T-helper 2 cell treated with Interferon-gamma antibody and Interleukin-4, amounts not matched to agents 5 μg/mL and 100 μg/mL, for 36 hours (primary cell): ENCODE measurements at regions not wholly inside any gene's neighbourhood (a gene's known extent, or its start where the extent isn't known, plus 50 kb on each side); places are given as distances from the start of the nearest gene placed in this dataset.

Source experiments
- DNase-seq: peaks from one replicate; pipeline ENCODE4 v3.0.0; 2021; ENCODE audit warnings: low spot score
- H3K27ac Mint-ChIP-seq: one replicate; pipeline ENCODE4 v1.8.0; 2021; ENCODE audit warnings: mild to moderate bottlenecking, mixed read lengths
- H3K27me3 Mint-ChIP-seq: one replicate; pipeline ENCODE4 v1.8.0; 2021; ENCODE audit warnings: low read depth, mixed read lengths
- H3K36me3 Mint-ChIP-seq: one replicate; pipeline ENCODE4 v1.8.0; 2021; ENCODE audit warnings: low read depth, mixed read lengths
- H3K4me1 Mint-ChIP-seq: one replicate; pipeline ENCODE4 v1.8.0; 2021; ENCODE audit warnings: low read depth, mixed read lengths
- H3K4me3 Mint-ChIP-seq: one replicate; pipeline ENCODE4 v1.8.0; 2022; ENCODE audit warnings: mild to moderate bottlenecking, moderate library complexity, mixed read lengths
- H3K9me3 Mint-ChIP-seq: one replicate; pipeline ENCODE4 v1.8.0; 2021; ENCODE audit warnings: mixed read lengths

GRCh38 chr14:29454026-29454693, 473.5 kb downstream of the PRKD1 start:
- Mint-ChIP-seq H3K4me3 (no peak overlapping the region), H3K36me3 (no peaks in the 10 kb centered on the region), H3K27ac (no peak overlapping the region), H3K27me3 (no peaks in the 10 kb centered on the region), H3K9me3 (peaks cover 33% of the 10 kb centered on the region), H3K4me1 (no peaks in the 10 kb centered on the region)
- no peak for DNase-seq

GRCh38 chr14:29458547-29458946, 469.1 kb downstream of the PRKD1 start:
- no peaks in the 10 kb centered on the region for H3K36me3 Mint-ChIP-seq
- no peak overlapping the region for H3K4me3 Mint-ChIP-seq
- H3K4me1 Mint-ChIP-seq, result no peaks in the 10 kb centered on the region
- peaks cover 20% of the 10 kb centered on the region for H3K9me3 Mint-ChIP-seq
- no peaks in the 10 kb centered on the region for H3K27me3 Mint-ChIP-seq
- H3K27ac Mint-ChIP-seq, result no peak overlapping the region
- DNase-seq, result no peak

GRCh38 chr14:29459531-29459930, 468.1 kb downstream of the PRKD1 start:
- no peak overlapping the region for H3K4me3 Mint-ChIP-seq
- no peak for DNase-seq
- no peak overlapping the region for H3K27ac Mint-ChIP-seq
- peaks cover 22% of the 10 kb centered on the region for H3K9me3 Mint-ChIP-seq
- no peaks in the 10 kb centered on the region for H3K4me1 Mint-ChIP-seq
- no peaks in the 10 kb centered on the region for H3K36me3 Mint-ChIP-seq
- no peaks in the 10 kb centered on the region for H3K27me3 Mint-ChIP-seq

GRCh38 chr14:29459969-29460560, 467.6 kb downstream of the PRKD1 start:
- Mint-ChIP-seq H3K36me3 (no peaks in the 10 kb centered on the region), H3K4me1 (no peaks in the 10 kb centered on the region), H3K4me3 (no peak overlapping the region), H3K27ac (no peak overlapping the region), H3K27me3 (no peaks in the 10 kb centered on the region), H3K9me3 (peaks cover 18% of the 10 kb centered on the region)
- no peak for DNase-seq

- no peaks in the 10 kb centered on the region for H3K27me3 Mint-ChIP-seq
- no peak overlapping the region for H3K27ac Mint-ChIP-seq
- H3K4me3 Mint-ChIP-seq, result no peak overlapping the region
- H3K36me3 Mint-ChIP-seq, result no peaks in the 10 kb centered on the region
- no peak for DNase-seq
- peaks cover 16% of the 10 kb centered on the region for H3K9me3 Mint-ChIP-seq
- no peaks in the 10 kb centered on the region for H3K4me1 Mint-ChIP-seq
These were observed 466.5 kb downstream of the PRKD1 start for GRCh38 chr14:29461101-29461500.

DNA sequence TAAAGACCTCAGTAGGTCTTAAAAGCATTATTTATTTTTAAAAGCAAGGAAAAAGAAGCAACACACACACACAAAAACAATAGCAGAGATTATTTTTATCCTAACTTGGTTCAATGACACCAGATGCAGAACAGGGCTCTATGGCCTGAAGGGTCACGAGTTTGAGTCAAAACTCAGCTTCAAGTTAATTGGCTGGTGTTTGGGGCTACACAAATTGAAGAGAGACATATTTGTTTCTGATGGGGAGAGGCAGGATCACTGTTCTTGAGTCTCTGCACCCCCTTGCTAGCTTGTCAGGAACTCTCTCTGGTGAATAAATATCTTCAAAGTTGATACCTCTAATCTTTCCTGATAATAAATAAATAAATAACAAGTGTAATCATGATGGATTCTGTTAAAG, 466.1 kb downstream of the PRKD1 start:
- H3K9me3 Mint-ChIP-seq, result peaks cover 12% of the 10 kb centered on the region
- no peaks in the 10 kb centered on the region for H3K36me3 Mint-ChIP-seq
- H3K27me3 Mint-ChIP-seq, result no peaks in the 10 kb centered on the region
- H3K4me3 Mint-ChIP-seq, result no peak overlapping the region
- DNase-seq, result no peak
- H3K4me1 Mint-ChIP-seq, result no peaks in the 10 kb centered on the region
- H3K27ac Mint-ChIP-seq, result no peak overlapping the region

GRCh38 chr14:29462321-29462720, 465.3 kb downstream of the PRKD1 start:
- H3K4me3 Mint-ChIP-seq, result no peak overlapping the region
- no peaks in the 10 kb centered on the region for H3K27me3 Mint-ChIP-seq
- H3K36me3 Mint-ChIP-seq, result no peaks in the 10 kb centered on the region
- H3K27ac Mint-ChIP-seq, result no peak overlapping the region
- H3K9me3 Mint-ChIP-seq, result peaks cover 11% of the 10 kb centered on the region
- H3K4me1 Mint-ChIP-seq, result no peaks in the 10 kb centered on the region
- DNase-seq, result no peak

DNA sequence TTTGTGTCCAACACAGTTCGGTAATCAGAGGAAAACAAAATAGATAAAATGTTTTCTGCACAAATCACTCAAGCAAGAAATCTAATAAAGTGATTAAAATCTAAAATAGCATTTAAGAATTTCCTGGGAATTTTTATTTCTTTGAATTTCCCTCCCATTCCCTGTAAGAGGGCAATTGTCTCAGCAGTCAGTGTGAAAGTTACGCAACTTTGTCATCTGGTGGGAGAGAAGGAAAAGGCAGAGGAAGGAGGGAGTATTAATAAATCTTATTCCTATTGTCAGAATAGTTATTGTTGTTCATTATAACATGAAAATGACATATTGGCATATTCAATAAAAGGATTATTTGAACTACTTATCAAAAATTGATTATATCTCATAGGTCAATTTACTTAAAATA, 464.9 kb downstream of the PRKD1 start:
- H3K4me3 Mint-ChIP-seq, result no peak overlapping the region
- DNase-seq, result no peak
- H3K36me3 Mint-ChIP-seq, result no peaks in the 10 kb centered on the region
- no peak overlapping the region for H3K27ac Mint-ChIP-seq
- H3K27me3 Mint-ChIP-seq, result no peaks in the 10 kb centered on the region
- H3K4me1 Mint-ChIP-seq, result no peaks in the 10 kb centered on the region
- H3K9me3 Mint-ChIP-seq, result peaks cover 13% of the 10 kb centered on the region

DNA sequence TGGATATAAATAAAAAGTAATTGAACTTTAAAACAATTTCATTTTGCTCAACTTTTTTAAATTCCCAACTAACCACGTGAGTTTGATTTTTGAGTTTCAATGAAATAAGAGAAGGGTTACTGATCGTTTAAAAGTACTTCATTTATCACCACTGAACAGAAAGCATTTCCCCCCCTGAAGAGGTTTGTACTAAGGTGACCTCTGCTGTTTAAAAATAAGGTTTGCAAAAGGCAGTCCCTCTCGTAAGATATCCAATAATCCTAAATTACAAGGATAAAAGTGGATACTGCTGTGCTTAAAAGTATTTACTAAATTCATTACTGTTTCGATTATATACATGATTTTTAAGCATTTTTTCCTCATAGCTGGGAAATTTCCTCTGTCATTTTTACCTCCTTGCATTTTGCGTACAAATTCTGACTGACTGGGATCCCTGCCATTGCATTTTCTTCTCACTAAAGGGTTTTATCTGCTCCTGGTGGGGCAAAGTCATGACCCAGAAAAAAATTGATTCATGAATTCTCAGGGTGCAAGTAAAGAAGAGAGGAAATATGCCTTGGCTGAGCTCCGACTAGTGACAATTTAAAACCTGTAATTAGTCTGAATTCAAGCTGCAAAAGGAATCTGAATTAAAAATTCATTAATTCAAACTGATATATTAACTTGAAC, 463.8 kb downstream of the PRKD1 start:
- DNase-seq, result no peak
- H3K4me1 Mint-ChIP-seq, result no peaks in the 10 kb centered on the region
- H3K36me3 Mint-ChIP-seq, result no peaks in the 10 kb centered on the region
- H3K27me3 Mint-ChIP-seq, result no peaks in the 10 kb centered on the region
- H3K9me3 Mint-ChIP-seq, result peaks cover 19% of the 10 kb centered on the region
- H3K27ac Mint-ChIP-seq, result no peak overlapping the region
- no peak overlapping the region for H3K4me3 Mint-ChIP-seq

GRCh38 chr14:29465095-29465494, 462.6 kb downstream of the PRKD1 start:
- DNase-seq, result no peak
- H3K27me3 Mint-ChIP-seq, result no peaks in the 10 kb centered on the region
- no peak overlapping the region for H3K4me3 Mint-ChIP-seq
- H3K36me3 Mint-ChIP-seq, result no peaks in the 10 kb centered on the region
- peaks cover 15% of the 10 kb centered on the region for H3K9me3 Mint-ChIP-seq
- H3K27ac Mint-ChIP-seq, result no peak overlapping the region
- H3K4me1 Mint-ChIP-seq, result no peaks in the 10 kb centered on the region

- H3K36me3 Mint-ChIP-seq, result no peaks in the 10 kb centered on the region
- DNase-seq, result no peak
- H3K4me1 Mint-ChIP-seq, result no peaks in the 10 kb centered on the region
- no peak overlapping the region for H3K4me3 Mint-ChIP-seq
- H3K27me3 Mint-ChIP-seq, result no peaks in the 10 kb centered on the region
- peaks cover 27% of the 10 kb centered on the region for H3K9me3 Mint-ChIP-seq
- no peak overlapping the region for H3K27ac Mint-ChIP-seq
These were observed 452.0 kb downstream of the PRKD1 start for GRCh38 chr14:29475641-29476040.

DNA sequence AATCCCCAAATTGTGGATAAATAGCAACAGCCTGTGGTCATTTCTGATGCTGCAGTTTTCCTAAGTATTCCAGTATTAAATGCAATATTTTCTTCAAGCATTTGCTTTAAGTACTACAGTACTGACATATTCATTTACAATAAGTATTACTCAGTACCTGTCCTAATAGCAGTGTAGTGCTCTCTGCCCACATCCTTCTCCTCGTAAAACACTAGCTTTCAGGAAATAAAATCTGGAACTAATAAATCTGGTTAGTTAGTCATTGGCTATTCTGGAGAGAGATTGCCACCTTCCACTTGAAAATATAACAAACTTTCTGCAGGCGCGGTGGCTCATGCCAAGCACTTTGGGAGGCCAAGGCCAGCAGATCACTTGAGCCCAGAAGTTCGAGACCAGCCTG, 441.5 kb downstream of the PRKD1 start:
- Mint-ChIP-seq H3K4me3 (no peak overlapping the region), H3K27me3 (no peaks in the 10 kb centered on the region), H3K9me3 (peaks cover 26% of the 10 kb centered on the region), H3K4me1 (no peaks in the 10 kb centered on the region), H3K27ac (no peak overlapping the region), H3K36me3 (no peaks in the 10 kb centered on the region)
- no peak for DNase-seq

DNA sequence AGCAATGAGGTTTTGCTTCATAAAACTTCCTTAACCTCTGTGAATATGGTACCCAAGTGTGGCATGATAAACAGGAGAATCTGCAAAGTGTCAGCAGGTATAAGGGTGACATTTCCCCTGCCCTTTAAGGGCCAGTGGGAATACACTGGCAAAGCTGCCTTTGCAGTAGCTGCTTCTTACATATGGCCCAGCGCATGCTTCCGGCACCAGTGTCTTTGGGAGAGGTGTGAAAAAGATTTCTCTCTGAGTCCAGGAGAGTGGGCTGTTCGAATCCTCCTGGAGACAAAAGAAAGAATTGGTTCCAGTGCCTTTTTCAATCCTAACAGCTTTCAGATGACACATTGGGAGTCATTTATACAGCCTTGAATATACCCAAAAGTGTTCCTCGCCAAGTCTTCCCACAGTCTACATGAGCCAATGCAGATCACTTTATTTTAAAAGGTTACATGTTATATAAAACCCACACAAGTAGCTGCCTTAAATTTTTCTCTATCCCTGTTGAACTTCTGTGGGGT, 437.7 kb downstream of the PRKD1 start:
- no peak for DNase-seq
- H3K4me1 Mint-ChIP-seq, result no peaks in the 10 kb centered on the region
- H3K4me3 Mint-ChIP-seq, result no peak overlapping the region
- no peaks in the 10 kb centered on the region for H3K27me3 Mint-ChIP-seq
- no peak overlapping the region for H3K27ac Mint-ChIP-seq
- H3K9me3 Mint-ChIP-seq, result peaks cover 28% of the 10 kb centered on the region
- no peaks in the 10 kb centered on the region for H3K36me3 Mint-ChIP-seq

DNA sequence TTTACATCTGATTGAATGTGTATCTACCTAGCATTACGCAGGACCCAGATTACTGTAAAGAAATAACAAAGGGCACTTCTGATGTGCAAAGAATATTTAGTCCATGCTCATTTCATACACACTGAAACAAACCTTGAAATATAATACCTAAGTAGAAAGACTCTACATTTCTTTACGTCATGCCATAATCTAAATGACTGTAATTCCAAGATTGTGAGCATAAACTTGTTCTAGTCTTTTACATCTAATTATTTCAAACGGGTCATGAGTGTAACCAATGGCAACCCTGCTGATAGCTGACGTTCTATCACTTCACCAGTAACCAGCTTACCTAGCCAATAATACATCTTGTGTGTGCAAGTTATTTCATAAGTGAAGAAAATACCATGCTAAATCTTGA, 433.8 kb downstream of the PRKD1 start:
- no peak overlapping the region for H3K27ac Mint-ChIP-seq
- H3K36me3 Mint-ChIP-seq, result no peaks in the 10 kb centered on the region
- DNase-seq, result no peak
- H3K27me3 Mint-ChIP-seq, result no peaks in the 10 kb centered on the region
- no peaks in the 10 kb centered on the region for H3K4me1 Mint-ChIP-seq
- no peak overlapping the region for H3K4me3 Mint-ChIP-seq
- H3K9me3 Mint-ChIP-seq, result peaks cover 22% of the 10 kb centered on the region
